ENCODE measurements at regions not wholly inside any gene's neighbourhood (a gene's known extent, or its start where the extent isn't known, plus 50 kb on each side); places are given as distances from the start of the nearest gene placed in this dataset.

GRCh38 chr13:89796196-89796595 is 1551.3 kb upstream of the MIR17HG start:
- no peak for DNase-seq (ENCODE audit: low read depth in 2 of 2)

GRCh38 chr13:89803839-89804238 is 1543.6 kb upstream of the MIR17HG start:
- no peak for DNase-seq (ENCODE audit: low read depth in 2 of 2)

GRCh38 chr13:89806594-89806993 is 1540.9 kb upstream of the MIR17HG start:
- no peak for DNase-seq (ENCODE audit: low read depth in 2 of 2)

GRCh38 chr13:89812856-89813255 is 1534.6 kb upstream of the MIR17HG start:
- DNase-seq (ENCODE audit: low read depth in 2 of 2), result no peak

GRCh38 chr13:89816404-89816803 is 1531.1 kb upstream of the MIR17HG start:
- DNase-seq (ENCODE audit: low read depth in 2 of 2), result no peak

GRCh38 chr13:89822467-89822866 is 1525.0 kb upstream of the MIR17HG start:
- no peak for DNase-seq (ENCODE audit: low read depth in 2 of 2)

DNA sequence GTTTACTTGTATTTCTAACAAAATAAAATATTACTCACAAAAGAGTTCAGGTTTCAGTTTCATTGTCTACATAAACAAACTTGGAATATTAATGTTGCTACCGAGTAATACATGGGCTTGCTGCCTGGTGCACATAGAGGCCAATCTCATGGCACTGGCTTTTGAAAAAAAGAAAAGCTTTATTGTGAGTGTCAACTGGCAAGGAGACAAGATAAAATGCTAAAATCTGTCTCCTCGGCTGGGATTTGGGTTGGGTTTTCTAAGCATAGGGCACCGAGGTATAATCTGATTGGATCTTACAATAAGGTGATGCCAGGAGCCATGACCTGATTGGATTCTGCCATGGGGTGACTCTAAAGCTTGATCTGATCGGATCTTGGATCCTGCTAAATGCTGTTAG is 1519.9 kb upstream of the MIR17HG start:
- no peak for DNase-seq (ENCODE audit: low read depth in 2 of 2)

DNA sequence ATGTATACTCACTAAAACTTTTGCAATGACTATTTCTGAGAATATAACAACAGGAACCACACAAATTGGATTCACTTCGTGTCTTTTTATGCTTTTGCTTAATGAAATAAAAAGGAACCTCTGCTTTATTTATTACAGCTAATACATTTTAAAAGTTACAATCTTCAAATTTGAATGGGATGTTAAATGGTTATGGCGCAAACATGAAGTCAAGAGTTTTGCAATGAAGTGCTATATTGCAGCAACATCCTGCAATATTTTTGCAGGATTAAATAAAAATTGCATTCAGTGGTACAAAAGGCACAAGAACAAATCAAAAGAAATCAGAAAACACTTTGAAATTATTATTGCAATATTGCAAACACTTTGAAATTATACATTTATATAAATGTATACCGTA is 1519.0 kb upstream of the MIR17HG start:
- no peak for DNase-seq (ENCODE audit: low read depth in 2 of 2)

GRCh38 chr13:89831157-89831556 is 1516.3 kb upstream of the MIR17HG start:
- no peak for DNase-seq (ENCODE audit: low read depth in 2 of 2)

- DNase-seq (ENCODE audit: low read depth in 2 of 2), result no peak
Observed at GRCh38 chr13:89832827-89833226, 1514.7 kb upstream of the MIR17HG start.

GRCh38 chr13:89843621-89844020 is 1503.9 kb upstream of the MIR17HG start:
- DNase-seq (ENCODE audit: low read depth in 2 of 2), result no peak

- DNase-seq (ENCODE audit: low read depth in 2 of 2), result no peak
Observed at GRCh38 chr13:89845874-89846273, 1501.6 kb upstream of the MIR17HG start.

DNA sequence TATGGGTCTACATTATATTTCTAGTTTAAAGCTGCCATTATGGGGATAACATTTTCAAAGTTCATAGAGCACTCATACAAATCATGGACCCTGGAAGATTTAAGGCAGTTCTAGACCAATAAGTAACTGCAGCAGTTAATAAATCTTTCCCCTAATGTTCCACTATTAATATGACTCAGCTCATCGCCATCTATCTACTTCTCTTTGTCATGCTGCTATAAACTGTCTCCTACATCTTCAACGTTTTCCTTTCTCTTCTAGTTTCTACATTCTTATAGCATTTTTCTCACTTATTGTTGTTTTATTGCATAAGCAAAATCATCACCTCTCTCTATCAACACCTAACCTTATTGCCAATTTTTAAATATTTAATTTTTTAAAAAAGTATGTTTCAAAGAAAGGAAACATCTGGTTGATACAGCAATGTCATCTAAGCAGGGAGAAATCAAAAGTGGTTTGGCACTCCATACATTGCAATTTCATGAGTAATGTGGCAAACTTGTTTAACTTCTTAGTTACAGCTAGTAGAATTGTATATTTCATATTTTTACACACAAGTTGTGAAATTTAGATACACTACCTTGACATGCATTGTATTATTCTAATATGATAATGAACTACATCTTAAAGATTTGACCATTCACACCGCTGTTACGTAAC is 1500.4 kb upstream of the MIR17HG start:
- DNase-seq (ENCODE audit: low read depth in 2 of 2), result no peak

DNA sequence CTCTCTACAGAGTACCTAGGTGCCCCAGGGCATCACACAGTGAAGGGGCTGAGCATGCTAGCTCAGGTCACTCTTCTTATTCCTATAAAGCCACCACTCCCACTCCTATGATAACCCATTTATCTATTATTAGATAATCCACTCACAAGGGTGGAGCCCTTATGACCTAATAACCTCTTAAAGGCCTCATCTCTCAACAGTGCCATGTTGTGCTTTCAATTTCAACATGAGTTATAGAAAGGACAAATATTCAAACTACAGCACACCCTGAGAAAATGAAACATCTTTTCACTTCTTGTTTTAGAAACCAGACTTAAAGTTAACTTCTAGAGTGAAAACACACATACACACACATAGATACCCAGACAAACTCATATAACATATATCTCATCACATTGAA is 1494.9 kb upstream of the MIR17HG start:
- DNase-seq (ENCODE audit: low read depth in 2 of 2), result no peak

- DNase-seq (ENCODE audit: low read depth in 2 of 2), result no peak
Observed at GRCh38 chr13:89856512-89856911, 1491.0 kb upstream of the MIR17HG start.

DNA sequence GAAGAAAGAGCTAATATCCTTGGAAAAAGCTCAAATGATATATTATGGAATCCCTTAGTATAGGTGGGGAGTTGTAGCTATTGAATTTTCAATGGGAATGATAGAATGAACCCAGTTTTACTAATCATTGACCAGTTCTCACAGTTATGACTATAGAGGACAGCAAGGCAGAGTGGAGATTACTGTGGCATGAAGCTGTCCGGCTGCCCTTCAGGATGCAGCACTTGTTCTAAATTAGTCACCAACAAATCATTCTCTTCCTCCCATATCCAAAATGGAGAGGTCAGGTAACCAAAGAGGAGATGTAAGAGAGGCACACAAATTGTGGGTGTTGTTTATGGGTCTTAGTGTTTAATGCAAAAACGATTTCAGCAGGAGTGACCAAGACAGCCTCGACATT is 1490.0 kb upstream of the MIR17HG start:
- no peak for DNase-seq (ENCODE audit: low read depth in 2 of 2)

DNA sequence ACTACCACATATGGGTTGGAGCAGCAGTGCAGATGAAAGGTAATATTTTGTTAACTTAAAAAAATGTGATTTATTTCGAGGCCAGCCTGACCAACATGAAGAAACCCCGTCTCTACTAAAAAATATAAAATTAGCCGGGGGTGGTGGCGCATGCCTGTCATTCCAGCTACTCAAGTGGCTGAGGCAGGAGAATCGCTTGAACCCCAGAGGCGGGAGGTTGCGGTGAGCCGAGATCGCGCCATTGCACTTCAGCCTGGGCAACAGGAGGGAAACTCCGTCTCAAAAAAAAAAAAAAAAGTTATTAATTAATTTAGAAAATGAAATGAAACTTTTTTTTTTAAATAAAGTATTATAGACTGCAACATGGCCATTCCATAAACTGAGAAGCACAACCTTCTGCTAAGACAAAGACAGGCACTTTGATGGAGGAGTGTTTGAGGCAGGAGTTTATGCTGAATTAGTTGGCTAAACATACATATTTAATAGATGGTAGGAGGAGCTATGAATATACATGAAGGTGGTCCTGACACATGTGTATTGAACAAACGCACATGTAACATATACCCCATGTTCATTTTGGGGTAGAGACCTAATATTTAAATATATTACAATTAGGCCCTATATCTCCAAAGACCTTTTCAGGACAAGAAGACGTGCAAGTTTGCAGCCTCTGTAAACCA is 1485.3 kb upstream of the MIR17HG start:
- no peak for DNase-seq (ENCODE audit: low read depth in 2 of 2)

DNA sequence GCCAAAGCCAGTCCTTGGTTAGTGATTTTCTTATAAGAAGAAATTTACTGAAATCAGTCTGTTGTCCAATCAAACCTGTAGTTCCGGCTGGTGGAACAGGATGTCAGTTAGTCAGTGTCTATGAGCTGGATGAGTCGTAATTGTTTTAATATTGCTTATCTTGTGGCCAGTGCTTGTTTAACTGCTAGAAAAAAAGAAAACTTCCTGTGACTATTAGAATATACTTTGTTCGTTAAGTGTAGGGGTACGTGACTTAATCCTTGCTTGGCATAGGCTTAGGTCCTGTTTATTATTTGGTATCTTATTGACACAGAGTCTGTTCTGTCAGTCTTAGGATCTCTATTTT is 1484.8 kb upstream of the MIR17HG start:
- no peak for DNase-seq (ENCODE audit: low read depth in 2 of 2)

DNA sequence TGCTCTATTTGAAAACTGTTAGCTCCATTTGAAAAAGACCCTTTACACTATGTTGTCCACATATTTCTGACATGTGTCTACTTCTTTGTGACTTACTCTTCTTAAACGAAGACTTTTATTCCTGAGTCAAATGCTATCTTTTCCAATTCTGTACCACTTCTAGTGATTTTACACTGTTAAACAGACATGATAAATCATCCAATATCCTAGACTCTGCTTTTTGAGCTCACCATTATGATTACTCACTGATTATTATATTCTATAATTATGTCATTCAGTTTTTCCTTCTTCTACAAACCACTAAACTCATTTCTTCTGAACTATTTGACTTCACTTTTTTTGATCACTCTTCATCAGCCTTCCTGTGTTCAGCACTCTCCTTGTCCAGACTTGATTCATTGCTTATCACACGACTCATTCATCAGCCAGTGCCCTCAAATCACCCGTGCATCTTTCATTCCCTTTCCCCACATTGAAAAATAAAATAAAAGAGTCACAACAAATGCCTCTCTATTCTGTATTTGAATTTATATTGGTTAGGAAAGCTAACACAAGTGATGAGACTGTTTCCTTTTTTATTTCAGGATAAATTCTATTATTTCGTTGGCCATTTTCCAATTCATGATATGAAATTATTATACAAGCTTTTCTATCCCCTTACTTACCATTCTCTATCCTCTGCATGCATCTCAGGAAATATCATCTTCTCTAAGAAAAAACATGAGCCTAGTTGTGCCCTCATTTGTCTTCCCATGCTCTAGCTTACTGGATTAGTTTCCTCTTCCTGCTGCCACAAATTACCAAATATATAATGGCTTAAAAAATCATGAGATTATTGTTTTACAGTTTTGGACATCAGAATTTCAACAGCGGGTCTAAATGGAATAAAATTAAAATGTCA is 1482.1 kb upstream of the MIR17HG start:
- no peak for DNase-seq (ENCODE audit: low read depth in 2 of 2)

DNA sequence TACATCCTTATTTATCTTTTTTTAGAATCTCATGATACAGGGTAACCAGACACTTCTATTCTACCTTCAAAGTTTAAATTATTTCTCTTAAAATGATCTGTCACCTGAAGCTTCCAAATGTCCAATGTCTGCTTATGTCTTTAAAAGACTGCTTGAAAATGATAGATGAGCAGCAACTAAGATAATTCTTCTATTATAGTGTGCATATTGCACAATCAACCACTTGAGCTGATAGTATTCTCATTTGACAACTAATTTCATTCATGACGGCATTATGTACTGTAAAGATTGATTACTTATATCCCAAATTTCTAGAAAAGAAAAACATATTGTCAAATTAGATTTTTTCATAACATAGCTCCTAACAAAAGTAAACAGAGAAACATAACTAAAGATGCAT is 1478.2 kb upstream of the MIR17HG start:
- no peak for DNase-seq (ENCODE audit: low read depth in 2 of 2)

DNA sequence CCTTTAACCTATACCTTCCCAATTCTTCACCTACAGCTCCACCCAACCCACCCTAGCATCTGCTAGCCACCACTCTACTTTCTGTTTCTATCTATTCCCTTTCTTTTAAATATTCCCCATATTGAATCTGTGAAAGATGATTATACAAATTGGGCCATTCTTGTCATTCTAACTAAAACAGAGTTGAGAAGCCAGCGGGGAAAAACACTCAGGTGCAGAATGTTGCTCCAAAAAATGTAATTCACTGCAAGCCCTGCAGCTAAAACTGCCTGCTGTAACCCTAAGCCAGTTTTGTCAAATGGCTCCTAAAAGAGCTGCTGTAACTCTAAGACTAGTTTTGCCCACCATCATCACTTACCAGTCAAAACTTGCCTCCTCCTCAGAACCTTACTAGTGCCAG is 1468.6 kb upstream of the MIR17HG start:
- DNase-seq (ENCODE audit: low read depth in 2 of 2), result no peak

- DNase-seq (ENCODE audit: low read depth in 2 of 2), result no peak
Observed at GRCh38 chr13:89880201-89880600, 1467.3 kb upstream of the MIR17HG start.

GRCh38 chr13:89883893-89884448 is 1463.5 kb upstream of the MIR17HG start:
- DNase-seq (ENCODE audit: low read depth in 2 of 2), result no peak

All from stimulated activated CD4-positive, alpha-beta T cell treated with anti-CD3 and anti-CD28 coated beads, Interleukin-1b, Interleukin-23, amount 100 ng/mL, for 4 hours (primary cell).